ENCODE measurements at regions not wholly inside any gene's neighbourhood (a gene's known extent, or its start where the extent isn't known, plus 50 kb on each side); places are given as distances from the start of the nearest gene placed in this dataset.

DNA sequence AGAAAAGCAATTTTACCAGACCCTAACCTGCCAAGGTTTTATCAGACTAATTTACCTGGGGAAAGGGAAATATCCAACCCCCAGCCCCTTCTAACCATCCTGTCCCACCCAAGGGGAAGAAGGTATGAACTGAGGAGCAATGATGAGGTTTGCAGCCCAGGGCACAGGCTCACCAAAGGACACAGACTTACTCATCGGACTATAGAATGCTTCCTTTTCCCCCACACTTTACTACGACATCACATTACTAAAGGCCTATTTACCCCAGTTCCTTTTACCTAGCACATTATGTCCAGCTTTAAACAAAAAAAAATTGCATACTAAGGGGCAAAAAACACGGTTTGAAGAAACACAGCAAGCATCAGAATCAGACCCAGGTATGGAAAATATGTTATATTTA lies 94.1 kb upstream of the FST start:
- TF ChIP-seq, protein P1, sequence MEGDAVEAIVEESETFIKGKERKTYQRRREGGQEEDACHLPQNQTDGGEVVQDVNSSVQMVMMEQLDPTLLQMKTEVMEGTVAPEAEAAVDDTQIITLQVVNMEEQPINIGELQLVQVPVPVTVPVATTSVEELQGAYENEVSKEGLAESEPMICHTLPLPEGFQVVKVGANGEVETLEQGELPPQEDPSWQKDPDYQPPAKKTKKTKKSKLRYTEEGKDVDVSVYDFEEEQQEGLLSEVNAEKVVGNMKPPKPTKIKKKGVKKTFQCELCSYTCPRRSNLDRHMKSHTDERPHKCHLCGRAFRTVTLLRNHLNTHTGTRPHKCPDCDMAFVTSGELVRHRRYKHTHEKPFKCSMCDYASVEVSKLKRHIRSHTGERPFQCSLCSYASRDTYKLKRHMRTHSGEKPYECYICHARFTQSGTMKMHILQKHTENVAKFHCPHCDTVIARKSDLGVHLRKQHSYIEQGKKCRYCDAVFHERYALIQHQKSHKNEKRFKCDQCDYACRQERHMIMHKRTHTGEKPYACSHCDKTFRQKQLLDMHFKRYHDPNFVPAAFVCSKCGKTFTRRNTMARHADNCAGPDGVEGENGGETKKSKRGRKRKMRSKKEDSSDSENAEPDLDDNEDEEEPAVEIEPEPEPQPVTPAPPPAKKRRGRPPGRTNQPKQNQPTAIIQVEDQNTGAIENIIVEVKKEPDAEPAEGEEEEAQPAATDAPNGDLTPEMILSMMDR (conservative IDR thresholded peaks at IDR 0.05), result no peak
- no peak for TF ChIP-seq EZH2 (IDR thresholded peaks at IDR 0.05; ENCODE audit: low read depth)

All from PC-9 (cell line).